Activated T-cell treated with anti-CD3 and anti-CD28 coated beads for 1 hour (primary cell): ENCODE measurements at regions not wholly inside any gene's neighbourhood (a gene's known extent, or its start where the extent isn't known, plus 50 kb on each side); places are given as distances from the start of the nearest gene placed in this dataset.
"Not testable (repeated sequence)": the region's sequence is repeated elsewhere in the genome, so short reads cannot be mapped to it uniquely, and the experiment has no call there.

Source experiments
- DNase-seq: peaks from one replicate; pipeline ENCODE4 v3.0.0-alpha.2; 2020; ENCODE audit warnings: low read depth

- DNase-seq = no peak
These were observed 284.7 kb upstream of the CWC22 start for GRCh38 chr2:180291552-180292421.

GRCh38 chr2:180291060-180291459, 284.0 kb upstream of the CWC22 start:
- no peak for DNase-seq

DNA sequence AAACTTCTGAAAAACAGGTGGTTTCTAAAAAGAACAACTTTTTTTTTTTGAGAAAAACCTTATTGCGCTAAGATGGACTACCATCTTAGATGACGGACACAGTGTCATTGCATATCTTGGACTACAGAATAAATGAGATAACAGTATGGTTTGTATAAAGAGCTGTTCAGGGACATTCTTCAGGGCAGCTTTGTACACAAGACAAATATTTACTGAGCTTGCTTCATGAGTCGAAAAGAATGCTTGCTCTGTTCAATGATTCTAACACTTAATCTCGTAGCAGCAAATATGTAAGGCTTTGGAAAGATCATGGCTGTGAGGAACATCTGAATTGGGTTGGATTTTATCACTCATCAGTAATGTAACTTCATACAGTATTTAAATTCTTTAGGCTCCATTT, 282.5 kb upstream of the CWC22 start:
- no peak for DNase-seq

DNA sequence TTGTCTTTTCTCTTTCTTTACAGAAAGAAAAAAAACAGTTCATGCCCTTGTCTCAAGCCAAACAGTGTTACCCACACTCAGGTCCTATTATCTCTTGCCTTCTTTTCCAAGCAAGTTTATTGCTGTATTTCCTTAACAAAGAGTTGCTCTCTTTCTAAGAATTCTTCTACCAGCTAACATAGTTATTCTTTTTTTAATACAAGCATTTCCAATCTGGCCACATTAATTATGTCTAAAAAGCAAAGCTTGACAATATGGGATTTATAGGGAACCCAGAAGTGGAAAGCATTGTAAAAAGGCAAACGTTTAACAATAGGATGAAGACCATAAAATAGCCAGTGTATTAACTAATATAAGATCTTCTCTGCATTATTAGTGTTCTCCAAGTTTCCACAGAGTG, 272.5 kb upstream of the CWC22 start:
- no peak for DNase-seq

- no peak for DNase-seq
These were observed 269.6 kb upstream of the CWC22 start for GRCh38 chr2:180276733-180277132.

DNA sequence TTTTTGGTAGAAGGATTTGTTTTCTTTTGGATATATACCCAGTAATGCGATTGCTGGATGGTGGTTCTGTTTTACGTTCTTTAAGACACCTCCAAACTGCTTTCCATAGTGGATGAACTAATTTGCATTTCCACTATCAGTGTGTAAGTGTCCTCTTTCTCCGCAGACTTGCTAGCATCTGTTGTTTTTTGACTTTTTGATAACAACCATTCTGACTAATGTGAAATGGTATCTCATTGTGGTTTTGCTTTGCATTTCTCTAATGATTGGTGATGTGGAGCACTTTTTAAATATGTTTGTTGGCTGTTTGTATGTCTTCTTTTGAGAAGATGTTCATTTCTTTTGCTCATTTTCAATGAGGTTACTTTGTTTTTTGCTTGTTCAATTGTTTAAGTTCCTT, 260.9 kb upstream of the CWC22 start:
- no peak for DNase-seq

GRCh38 chr2:180261976-180262375, 254.9 kb upstream of the CWC22 start:
- DNase-seq = no peak

GRCh38 chr2:180258579-180258978, 251.5 kb upstream of the CWC22 start:
- no peak for DNase-seq

DNA sequence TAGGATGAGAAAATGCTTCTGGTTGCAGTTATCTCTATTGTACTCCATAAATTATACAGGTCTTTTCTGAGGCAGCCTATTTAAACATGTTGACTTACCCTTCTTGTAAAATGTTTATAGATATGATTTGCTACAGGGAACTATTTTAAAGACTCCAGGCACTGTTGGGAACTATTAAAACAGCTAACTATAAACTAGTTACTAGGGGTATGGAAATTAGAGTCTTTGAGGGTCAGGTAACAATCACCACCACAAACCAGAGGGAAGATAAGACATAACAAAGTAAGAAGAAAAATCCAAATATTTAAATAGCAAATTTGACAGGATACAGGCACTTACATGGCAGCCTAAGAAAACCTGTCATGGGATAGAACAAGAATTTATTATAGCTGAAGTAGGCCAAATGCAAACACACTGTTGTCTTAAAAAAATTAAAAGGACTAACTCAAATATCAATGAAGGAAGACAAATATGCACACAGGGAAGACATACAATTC, 251.0 kb upstream of the CWC22 start:
- no peak for DNase-seq

DNA sequence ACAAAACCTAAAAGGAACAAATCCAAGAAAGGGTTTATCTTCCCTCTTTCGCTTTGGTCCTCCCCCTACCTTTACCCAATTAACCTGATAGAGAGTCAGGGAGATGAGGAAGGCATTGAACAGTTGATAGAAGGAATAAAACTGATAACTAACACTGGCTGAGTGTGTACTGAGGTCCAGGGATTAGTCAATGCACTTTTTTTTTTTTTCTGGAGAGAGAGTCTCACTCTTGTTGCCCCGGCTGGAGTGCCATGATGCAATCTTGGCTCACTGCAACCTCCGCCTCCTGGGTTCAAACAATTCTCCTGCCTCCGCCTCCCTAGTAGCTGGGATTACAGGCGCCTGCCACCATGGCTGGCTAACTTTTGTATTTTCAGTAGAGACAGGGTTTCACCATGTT, 250.2 kb upstream of the CWC22 start:
- DNase-seq = no peak

GRCh38 chr2:180255981-180256380, 248.9 kb upstream of the CWC22 start:
- DNase-seq = no peak

- no peak for DNase-seq
These were observed 247.8 kb upstream of the CWC22 start for GRCh38 chr2:180254872-180255271.

- no peak for DNase-seq
These were observed 240.6 kb upstream of the CWC22 start for GRCh38 chr2:180247658-180248057.

DNA sequence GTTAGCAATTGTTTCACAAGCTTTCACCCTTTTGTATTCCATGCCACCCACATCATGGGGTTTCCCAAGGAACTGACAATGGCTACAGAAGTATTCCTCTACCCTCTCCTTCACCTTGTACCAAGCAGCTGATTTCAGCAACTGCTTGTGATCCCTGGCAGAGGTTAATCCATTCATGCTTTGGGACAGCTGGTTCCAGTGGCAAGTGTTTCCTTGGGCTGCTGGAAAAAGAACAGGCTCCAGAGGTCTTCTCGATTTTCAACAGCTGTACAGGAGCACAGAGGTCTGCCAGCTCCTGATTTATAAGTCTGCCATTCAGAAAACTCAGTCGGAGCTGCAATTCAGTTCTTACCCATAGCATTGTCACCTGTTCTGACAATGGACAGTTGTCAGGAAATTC, 239.2 kb upstream of the CWC22 start:
- no peak for DNase-seq

GRCh38 chr2:180240774-180241173, 233.7 kb upstream of the CWC22 start:
- no peak for DNase-seq

- DNase-seq = no peak
These were observed 231.6 kb upstream of the CWC22 start for GRCh38 chr2:180238729-180239128.

DNA sequence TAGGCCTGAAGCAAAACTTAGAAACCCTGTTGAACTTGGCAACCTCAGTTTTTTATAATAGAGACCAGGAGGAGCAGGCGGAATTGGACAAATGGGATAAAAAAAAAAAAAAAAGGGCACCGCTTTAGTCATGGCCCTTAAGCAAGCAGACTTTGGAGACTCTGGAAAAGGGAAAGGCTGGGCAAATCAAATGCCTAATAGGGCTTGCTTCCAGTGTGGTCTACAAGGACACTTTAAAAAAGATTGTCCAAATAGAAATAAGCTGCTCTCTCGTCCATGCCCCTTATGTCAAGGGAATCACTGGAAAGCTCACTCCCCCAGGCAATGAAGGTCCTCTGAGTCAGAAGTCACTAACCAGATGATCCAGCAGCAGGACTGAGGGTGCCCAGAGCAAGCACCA, 229.0 kb upstream of the CWC22 start:
- DNase-seq = not testable (repeated sequence)

- DNase-seq = not testable (repeated sequence)
These were observed 228.4 kb upstream of the CWC22 start for GRCh38 chr2:180235506-180235905.

- not testable (repeated sequence) for DNase-seq
These were observed 227.9 kb upstream of the CWC22 start for GRCh38 chr2:180234991-180235390.

- DNase-seq = no peak
These were observed 223.9 kb upstream of the CWC22 start for GRCh38 chr2:180231015-180231414.

DNA sequence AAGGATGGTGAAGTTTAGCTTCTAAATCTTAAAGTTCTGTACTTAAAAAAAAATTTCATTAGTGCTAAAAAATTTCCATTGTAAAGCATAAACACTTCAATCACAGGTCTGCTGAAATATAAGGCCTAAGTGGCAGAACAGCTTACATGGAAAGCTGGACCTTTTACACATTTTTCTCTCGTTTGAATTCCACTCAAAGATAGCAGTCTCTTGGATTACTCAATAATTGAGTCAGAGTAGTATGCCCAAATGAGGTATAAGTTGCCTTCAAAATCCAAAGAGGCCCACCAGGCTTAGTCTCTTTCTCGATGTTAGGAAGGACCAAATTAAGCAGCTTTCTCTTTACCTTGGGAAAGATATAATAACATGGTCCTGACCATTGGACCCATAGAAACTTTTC, 220.4 kb upstream of the CWC22 start:
- no peak for DNase-seq

DNA sequence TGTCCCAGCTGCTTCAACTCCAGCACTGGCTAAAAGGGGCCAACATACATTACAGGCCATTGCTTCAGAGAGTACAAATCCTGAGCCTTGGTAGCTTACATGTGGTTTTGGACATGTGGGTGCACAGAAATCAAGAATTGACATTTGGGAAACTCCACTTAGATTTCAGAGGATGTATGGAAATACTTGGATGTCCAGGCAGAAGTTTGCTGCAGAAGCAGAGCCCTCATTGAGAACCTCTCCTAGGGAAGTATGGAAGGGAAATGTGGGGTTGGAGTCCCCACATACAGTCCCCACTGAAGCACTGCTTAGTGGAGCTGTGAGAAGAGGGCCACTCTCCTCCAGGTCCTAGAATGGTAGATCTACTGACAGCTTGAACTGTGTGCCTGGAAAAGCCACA, 218.0 kb upstream of the CWC22 start:
- no peak for DNase-seq

- DNase-seq = no peak
These were observed 215.5 kb upstream of the CWC22 start for GRCh38 chr2:180222644-180223043.

GRCh38 chr2:180219491-180219890, 212.4 kb upstream of the CWC22 start:
- no peak for DNase-seq
